PC-3 (cell line): ENCODE measurements at regions not wholly inside any gene's neighbourhood (a gene's known extent, or its start where the extent isn't known, plus 50 kb on each side); places are given as distances from the start of the nearest gene placed in this dataset.

ENCODE experiments used
- CTCF ChIP-seq: fragments of 300-600 bp; sonication (generic); conservative IDR thresholded peaks from 2 replicates; pipeline ENCODE4 v1.5.1; 2017; ENCODE audit warnings: antibody characterized with exemption, low read depth, mild to moderate bottlenecking, low read length
- EZH2 ChIP-seq: fragments of 300-600 bp; sonication (generic); IDR thresholded peaks from one replicate; pipeline ENCODE4 v1.6.1; 2017; ENCODE audit warnings: antibody characterized with exemption, mild to moderate bottlenecking, low read length; ENCODE audit not compliant: unreplicated experiment

- no peak for TF ChIP-seq CTCF
- no peak for TF ChIP-seq EZH2
Observed at GRCh38 chr7:46440186-46440585, 519.1 kb upstream of the IGFBP3 start.
